ENCODE measurements at regions not wholly inside any gene's neighbourhood (a gene's known extent, or its start where the extent isn't known, plus 50 kb on each side); places are given as distances from the start of the nearest gene placed in this dataset.

DNA sequence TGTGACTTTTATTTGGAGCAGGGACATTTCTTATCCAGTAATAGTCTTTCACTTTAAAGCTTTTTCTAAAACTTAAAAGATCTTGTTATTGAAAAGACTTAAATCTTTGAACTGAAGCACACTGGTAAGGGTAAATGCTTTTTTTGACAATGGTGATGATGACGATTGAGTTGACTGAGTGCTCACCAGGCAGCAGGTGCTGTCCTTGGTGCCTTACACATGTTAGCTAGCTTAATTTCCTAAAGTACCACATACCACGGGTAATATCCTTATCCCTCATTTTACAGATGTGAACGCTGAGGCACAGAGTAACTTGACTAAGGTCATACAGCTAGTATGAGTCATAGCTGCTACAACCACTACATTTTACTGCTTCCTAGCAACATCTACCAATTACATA, 200.0 kb downstream of the XPNPEP1 start:
- TF ChIP-seq CTCF (IDR thresholded peaks at IDR 0.05 in 2 of 3, conservative IDR thresholded peaks at IDR 0.05 in 1 of 3; ENCODE audit: borderline replicate concordance in 1 of 3, insufficient read depth in 1 of 3, low read depth in 2 of 3, low read length in 2 of 3) (no peak), FOSL1 (IDR thresholded peaks at IDR 0.05; ENCODE audit: low read depth) (no peak), POLR2A (IDR thresholded peaks at IDR 0.05; ENCODE audit: borderline replicate concordance, extremely low read depth, insufficient read depth, insufficient read length) (no peak)

All from HCT116 (cell line).